CD4-positive, alpha-beta T cell treated with Interleukin-4 for 4 hours (primary cell): ENCODE measurements at regions not wholly inside any gene's neighbourhood (a gene's known extent, or its start where the extent isn't known, plus 50 kb on each side); places are given as distances from the start of the nearest gene placed in this dataset.

Experiments used
- DNase-seq: peaks from one replicate; pipeline ENCODE4 v3.0.0-alpha.2; 2020

- DNase-seq: no peak
Measured at GRCh38 chr14:76607510-76607909, 153.8 kb upstream of the VASH1 start.

- DNase-seq: no peak
Measured at GRCh38 chr14:76612654-76613053, 148.6 kb upstream of the VASH1 start.

- no peak for DNase-seq
Measured at GRCh38 chr14:76613616-76614015, 147.7 kb upstream of the VASH1 start.

- DNase-seq: no peak
Measured at GRCh38 chr14:76615331-76615730, 145.9 kb upstream of the VASH1 start.

- DNase-seq: no peak
Measured at GRCh38 chr14:76617440-76617839, 143.8 kb upstream of the VASH1 start.

GRCh38 chr14:76636602-76637001 is 124.7 kb upstream of the VASH1 start:
- no peak for DNase-seq

GRCh38 chr14:76638841-76639240 is 122.4 kb upstream of the VASH1 start:
- no peak for DNase-seq

- no peak for DNase-seq
Measured at GRCh38 chr14:76639606-76640229, 121.5 kb upstream of the VASH1 start.

GRCh38 chr14:76640923-76641395 is 120.3 kb upstream of the VASH1 start:
- no peak for DNase-seq

- DNase-seq: no peak
Measured at GRCh38 chr14:76641541-76641940, 119.7 kb upstream of the VASH1 start.

GRCh38 chr14:76643887-76644286 is 117.4 kb upstream of the VASH1 start:
- no peak for DNase-seq

- DNase-seq: no peak
Measured at GRCh38 chr14:76644855-76645518, 116.3 kb upstream of the VASH1 start.

GRCh38 chr14:76647697-76648298 is 113.5 kb upstream of the VASH1 start:
- DNase-seq: peak; percentile 27

- DNase-seq: no peak
Measured at GRCh38 chr14:76651410-76652055, 109.7 kb upstream of the VASH1 start.

GRCh38 chr14:76653875-76654572 is 107.2 kb upstream of the VASH1 start:
- no peak for DNase-seq

GRCh38 chr14:76654573-76655108 is 106.6 kb upstream of the VASH1 start:
- no peak for DNase-seq

- DNase-seq: no peak
Measured at GRCh38 chr14:76655331-76655730, 105.9 kb upstream of the VASH1 start.

- no peak for DNase-seq
Measured at GRCh38 chr14:76656592-76656991, 104.7 kb upstream of the VASH1 start.

- DNase-seq: no peak
Measured at GRCh38 chr14:76657404-76657803, 103.9 kb upstream of the VASH1 start.

GRCh38 chr14:76657846-76658245 is 103.4 kb upstream of the VASH1 start:
- DNase-seq: no peak

- DNase-seq: no peak
Measured at GRCh38 chr14:76662580-76662979, 98.7 kb upstream of the VASH1 start.

GRCh38 chr14:76664790-76665189 is 96.5 kb upstream of the VASH1 start:
- no peak for DNase-seq

GRCh38 chr14:76666746-76667145 is 94.5 kb upstream of the VASH1 start:
- no peak for DNase-seq
